WTC11 (cell line): ENCODE measurements at regions not wholly inside any gene's neighbourhood (a gene's known extent, or its start where the extent isn't known, plus 50 kb on each side); places are given as distances from the start of the nearest gene placed in this dataset.

Experiments
- MXD4 ChIP-seq: fragments of 250-450 bp; sonication (Bioruptor Pico); IDR thresholded peaks from 2 replicates; pipeline ENCODE4 v1.8.0; 2021; ENCODE audit warnings: mild to moderate bottlenecking, moderate library complexity, borderline replicate concordance
- NR1H2 ChIP-seq: sonication (generic); formaldehyde crosslinking; IDR thresholded peaks from 2 replicates; pipeline ENCODE4 v1.9.0; 2021; ENCODE audit warnings: mild to moderate bottlenecking, moderate library complexity, missing genetic modification reagents
- SP1 ChIP-seq: sonication (generic); formaldehyde crosslinking; conservative IDR thresholded peaks from 2 replicates; pipeline ENCODE4 v1.8.1; 2022; ENCODE audit warnings: missing genetic modification reagents
- TCF7 ChIP-seq: sonication (generic); formaldehyde crosslinking; IDR thresholded peaks from 2 replicates; pipeline ENCODE4 v1.8.0; 2022; ENCODE audit warnings: mild to moderate bottlenecking, low read depth, missing genetic modification reagents, moderate library complexity
- ZNF121 ChIP-seq: sonication (generic); formaldehyde crosslinking; IDR thresholded peaks from 2 replicates; pipeline ENCODE4 v1.8.0; 2023; ENCODE audit warnings: missing genetic modification reagents
- ZNF263 ChIP-seq: sonication (generic); formaldehyde crosslinking; IDR thresholded peaks from 2 replicates; pipeline ENCODE4 v1.8.1; 2022; ENCODE audit warnings: low read depth, mild to moderate bottlenecking, moderate library complexity, missing genetic modification reagents
- TF ChIP-seq, protein P1 (sequence below): fragments of 200-600 bp; IDR thresholded peaks from 2 replicates; pipeline ENCODE4 v1.8.0; 2022; ENCODE audit warnings: antibody characterized with exemption
- TF ChIP-seq, protein P2 (sequence below): sonication (generic); formaldehyde crosslinking; IDR thresholded peaks from 2 replicates; pipeline ENCODE4 v1.8.0; 2022; ENCODE audit warnings: mild to moderate bottlenecking, missing genetic modification reagents
- TF ChIP-seq, protein P3 (sequence below): sonication (generic); formaldehyde crosslinking; IDR thresholded peaks from 2 replicates; pipeline ENCODE4 v1.8.1; 2023; ENCODE audit warnings: mild to moderate bottlenecking, missing genetic modification reagents, moderate library complexity

DNA sequence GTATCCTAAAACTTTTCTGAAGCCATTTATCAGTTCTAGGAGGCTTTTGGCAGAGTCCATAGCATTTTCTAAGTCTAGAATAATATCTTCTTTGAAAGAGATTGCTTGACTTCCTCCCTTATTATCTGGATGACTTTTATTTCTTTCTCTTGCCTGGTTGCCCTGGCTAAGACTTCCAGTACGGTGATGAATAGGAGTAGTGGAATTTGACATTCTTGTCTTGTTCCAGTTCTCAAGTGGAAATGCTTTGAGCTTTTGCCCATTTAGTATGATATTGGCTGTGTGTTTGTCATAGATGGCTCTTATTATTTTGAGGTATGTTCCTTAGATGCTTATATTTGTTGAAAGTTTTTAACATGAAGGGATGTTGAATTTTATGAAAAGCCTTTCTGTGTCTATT, 1647.9 kb downstream of the PLA2G4A start:
- TF ChIP-seq NR1H2 (no peak), SP1 (CRISPR knock-in tag) (no peak), ZNF121 (CRISPR knock-in tag) (no peak), MXD4 (CRISPR knock-in tag) (no peak), TCF7 (no peak), ZNF263 (no peak)
- TF ChIP-seq, protein P1, sequence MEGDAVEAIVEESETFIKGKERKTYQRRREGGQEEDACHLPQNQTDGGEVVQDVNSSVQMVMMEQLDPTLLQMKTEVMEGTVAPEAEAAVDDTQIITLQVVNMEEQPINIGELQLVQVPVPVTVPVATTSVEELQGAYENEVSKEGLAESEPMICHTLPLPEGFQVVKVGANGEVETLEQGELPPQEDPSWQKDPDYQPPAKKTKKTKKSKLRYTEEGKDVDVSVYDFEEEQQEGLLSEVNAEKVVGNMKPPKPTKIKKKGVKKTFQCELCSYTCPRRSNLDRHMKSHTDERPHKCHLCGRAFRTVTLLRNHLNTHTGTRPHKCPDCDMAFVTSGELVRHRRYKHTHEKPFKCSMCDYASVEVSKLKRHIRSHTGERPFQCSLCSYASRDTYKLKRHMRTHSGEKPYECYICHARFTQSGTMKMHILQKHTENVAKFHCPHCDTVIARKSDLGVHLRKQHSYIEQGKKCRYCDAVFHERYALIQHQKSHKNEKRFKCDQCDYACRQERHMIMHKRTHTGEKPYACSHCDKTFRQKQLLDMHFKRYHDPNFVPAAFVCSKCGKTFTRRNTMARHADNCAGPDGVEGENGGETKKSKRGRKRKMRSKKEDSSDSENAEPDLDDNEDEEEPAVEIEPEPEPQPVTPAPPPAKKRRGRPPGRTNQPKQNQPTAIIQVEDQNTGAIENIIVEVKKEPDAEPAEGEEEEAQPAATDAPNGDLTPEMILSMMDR = no peak
- TF ChIP-seq, protein P2, sequence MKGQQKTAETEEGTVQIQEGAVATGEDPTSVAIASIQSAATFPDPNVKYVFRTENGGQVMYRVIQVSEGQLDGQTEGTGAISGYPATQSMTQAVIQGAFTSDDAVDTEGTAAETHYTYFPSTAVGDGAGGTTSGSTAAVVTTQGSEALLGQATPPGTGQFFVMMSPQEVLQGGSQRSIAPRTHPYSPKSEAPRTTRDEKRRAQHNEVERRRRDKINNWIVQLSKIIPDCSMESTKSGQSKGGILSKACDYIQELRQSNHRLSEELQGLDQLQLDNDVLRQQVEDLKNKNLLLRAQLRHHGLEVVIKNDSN (CRISPR knock-in tag) = no peak
- TF ChIP-seq, protein P3, sequence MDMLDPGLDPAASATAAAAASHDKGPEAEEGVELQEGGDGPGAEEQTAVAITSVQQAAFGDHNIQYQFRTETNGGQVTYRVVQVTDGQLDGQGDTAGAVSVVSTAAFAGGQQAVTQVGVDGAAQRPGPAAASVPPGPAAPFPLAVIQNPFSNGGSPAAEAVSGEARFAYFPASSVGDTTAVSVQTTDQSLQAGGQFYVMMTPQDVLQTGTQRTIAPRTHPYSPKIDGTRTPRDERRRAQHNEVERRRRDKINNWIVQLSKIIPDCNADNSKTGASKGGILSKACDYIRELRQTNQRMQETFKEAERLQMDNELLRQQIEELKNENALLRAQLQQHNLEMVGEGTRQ (CRISPR knock-in tag) = no peak
